ENCODE measurements at regions not wholly inside any gene's neighbourhood (a gene's known extent, or its start where the extent isn't known, plus 50 kb on each side); places are given as distances from the start of the nearest gene placed in this dataset. TPM values are rescaled to one million over a fixed set of nuclear protein-coding genes. Genes with fewer than 3 reads are reported as not detected.

GRCh38 chr12:38961012-38961411 lies 55.6 kb upstream of the CPNE8 start:
- H2AFZ ChIP-seq (ENCODE audit: low read depth, low read length), result no peak overlapping the region
- no peak overlapping the region for H3K4me3 ChIP-seq (ENCODE audit: insufficient read depth in 1 of 2, low read depth in 1 of 2, low read length in 2 of 2)
- no peak overlapping the region for H4K8ac ChIP-seq (ENCODE audit: low read length)
- H3K79me1 ChIP-seq (replicated peaks; ENCODE audit: low read length, poor library complexity, severe bottlenecking), result no peaks in the 10 kb centered on the region
- H3K27me3 ChIP-seq (ENCODE audit: control insufficient read depth in 1 of 2, insufficient read depth in 1 of 2, low read length in 2 of 2), result no peaks in the 10 kb centered on the region
- no peaks in the 10 kb centered on the region for H3K9me3 ChIP-seq (ENCODE audit: control insufficient read depth, low read length)
- no peak overlapping the region for H3K14ac ChIP-seq (ENCODE audit: low read length in 2 of 2)
- H3K18ac ChIP-seq (ENCODE audit: low read depth in 1 of 2, low read length in 2 of 2), result no peak overlapping the region
- no peak overlapping the region for H3K27ac ChIP-seq (ENCODE audit: low read length, poor library complexity, severe bottlenecking)
- H3K23ac ChIP-seq (ENCODE audit: low read length in 2 of 2), result no peak overlapping the region
- H2BK15ac ChIP-seq (ENCODE audit: low read depth, poor library complexity, severe bottlenecking), result no peak overlapping the region
- H3K4me2 ChIP-seq (ENCODE audit: low read length, poor library complexity, severe bottlenecking), result no peak overlapping the region
- no peak overlapping the region for H2AK5ac ChIP-seq (ENCODE audit: low read length, severe bottlenecking)
- no peak overlapping the region for H2BK5ac ChIP-seq (ENCODE audit: low read depth, low read length, poor library complexity, severe bottlenecking)
- no peak overlapping the region for H3K4ac ChIP-seq (ENCODE audit: low read depth in 1 of 2, low read length in 2 of 2)
- DNase-seq, result no peak
- H3K4me1 ChIP-seq (ENCODE audit: control insufficient read depth, insufficient read depth, low read depth, low read length), result no peaks in the 10 kb centered on the region
- H4K91ac ChIP-seq (ENCODE audit: low read length), result no peak overlapping the region
- no peak overlapping the region for H2BK12ac ChIP-seq (ENCODE audit: low read length in 2 of 2)
- no peak overlapping the region for H3K9ac ChIP-seq (ENCODE audit: low read length)
- no peak overlapping the region for H2BK120ac ChIP-seq (ENCODE audit: low read depth, low read length)
- 56% methylated on average over 1 of the region's 1 CpG for WGBS
- no peaks in the 10 kb centered on the region for H3K36me3 ChIP-seq (ENCODE audit: control insufficient read depth in 1 of 2, insufficient read depth in 2 of 2, low read depth in 1 of 2, low read length in 2 of 2)

- Histone ChIP-seq H4K8ac (ENCODE audit: low read length) (no peak overlapping the region), H3K27ac (ENCODE audit: low read length, poor library complexity, severe bottlenecking) (no peak overlapping the region)
- no peak for DNase-seq
These were observed 50.9 kb upstream of the CPNE8 start for GRCh38 chr12:38956337-38956736.

More at GRCh38 chr12:38956337-38956736, 50.9 kb upstream of the CPNE8 start:
- H3K4me2 ChIP-seq (ENCODE audit: low read length, poor library complexity, severe bottlenecking), result no peak overlapping the region
- no peak overlapping the region for H2BK12ac ChIP-seq (ENCODE audit: low read length in 2 of 2)
- H3K27me3 ChIP-seq (ENCODE audit: control insufficient read depth in 1 of 2, insufficient read depth in 1 of 2, low read length in 2 of 2), result no peaks in the 10 kb centered on the region
- no peak overlapping the region for H3K9ac ChIP-seq (ENCODE audit: low read length)
- no peaks in the 10 kb centered on the region for H3K79me1 ChIP-seq (replicated peaks; ENCODE audit: low read length, poor library complexity, severe bottlenecking)
- no peak overlapping the region for H3K14ac ChIP-seq (ENCODE audit: low read length in 2 of 2)
- H2AK5ac ChIP-seq (ENCODE audit: low read length, severe bottlenecking), result no peak overlapping the region
- H3K23ac ChIP-seq (ENCODE audit: low read length in 2 of 2), result no peak overlapping the region
- no peak overlapping the region for H2AFZ ChIP-seq (ENCODE audit: low read depth, low read length)
- no peak overlapping the region for H2BK120ac ChIP-seq (ENCODE audit: low read depth, low read length)
- no peak overlapping the region for H4K91ac ChIP-seq (ENCODE audit: low read length)
- no peak overlapping the region for H2BK15ac ChIP-seq (ENCODE audit: low read depth, poor library complexity, severe bottlenecking)
- H3K36me3 ChIP-seq (ENCODE audit: control insufficient read depth in 1 of 2, insufficient read depth in 2 of 2, low read depth in 1 of 2, low read length in 2 of 2), result no peaks in the 10 kb centered on the region
- H3K4me3 ChIP-seq (ENCODE audit: insufficient read depth in 1 of 2, low read depth in 1 of 2, low read length in 2 of 2), result no peak overlapping the region
- H3K4ac ChIP-seq (ENCODE audit: low read depth in 1 of 2, low read length in 2 of 2), result no peak overlapping the region
- H3K9me3 ChIP-seq (ENCODE audit: control insufficient read depth, low read length), result no peaks in the 10 kb centered on the region
- no peak overlapping the region for H2BK5ac ChIP-seq (ENCODE audit: low read depth, low read length, poor library complexity, severe bottlenecking)
- no peaks in the 10 kb centered on the region for H3K4me1 ChIP-seq (ENCODE audit: control insufficient read depth, insufficient read depth, low read depth, low read length)
- H3K18ac ChIP-seq (ENCODE audit: low read depth in 1 of 2, low read length in 2 of 2), result no peak overlapping the region

Small RNA genes lying in the stretch of these regions (small RNA-seq; reads per million reads assigned to genes)
- gene AC084373.1 (ENCODE audit: low read depth), result not detected
